Liver (tissue), 3 donors: ENCODE measurements at regions not wholly inside any gene's neighbourhood (a gene's known extent, or its start where the extent isn't known, plus 50 kb on each side); places are given as distances from the start of the nearest gene placed in this dataset.

Source experiments
- ATF3 ChIP-seq: IDR thresholded peaks from 2 replicates; pipeline ENCODE4 v1.6.1; 2016; ENCODE audit warnings: antibody characterized with exemption
- CTCF ChIP-seq: fragments of 150-350 bp; IDR thresholded peaks from 2 replicates; pipeline ENCODE4 v1.5.1; 2017; ENCODE audit warnings: improper control_type of control experiment, low read depth, low read length; ENCODE audit not compliant: missing input control
- HNF4G ChIP-seq: IDR thresholded peaks from 2 replicates; pipeline ENCODE4 v1.6.1; 2016; ENCODE audit warnings: antibody characterized with exemption
- TAF1 ChIP-seq: conservative IDR thresholded peaks from 2 replicates; pipeline ENCODE4 v1.6.1; 2016; ENCODE audit warnings: antibody characterized with exemption, mild to moderate bottlenecking
- donor health status: healthy.
- donor health status: healthy.

GRCh38 chr16:54655121-54655590 is 275.5 kb upstream of the IRX5 start:
- no peak for TF ChIP-seq HNF4G
- no peak for TF ChIP-seq TAF1
- TF ChIP-seq CTCF = no peak
- no peak for TF ChIP-seq ATF3
